DND-41 (cell line): ENCODE measurements at regions not wholly inside any gene's neighbourhood (a gene's known extent, or its start where the extent isn't known, plus 50 kb on each side); places are given as distances from the start of the nearest gene placed in this dataset.

Source experiments
- CTCF ChIP-seq: IDR thresholded peaks from 2 replicates; pipeline ENCODE4 v1.5.1; 2012; ENCODE audit warnings: borderline replicate concordance, low read length, moderate library complexity, mild to moderate bottlenecking; ENCODE audit not compliant: poor library complexity, severe bottlenecking; ENCODE audit errors: extremely low read depth
- EZH2 ChIP-seq: IDR thresholded peaks from 3 replicates; pipeline ENCODE4 v1.6.1; 2012; ENCODE audit warnings: borderline replicate concordance, low read depth, mild to moderate bottlenecking, moderate library complexity, low read length, inconsistent platforms; ENCODE audit not compliant: severe bottlenecking

GRCh38 chr10:121137533-121137932 lies 286.4 kb downstream of the WDR11 start:
- TF ChIP-seq CTCF (no peak), EZH2 (no peak)
